ENCODE measurements at regions not wholly inside any gene's neighbourhood (a gene's known extent, or its start where the extent isn't known, plus 50 kb on each side); places are given as distances from the start of the nearest gene placed in this dataset.

DNA sequence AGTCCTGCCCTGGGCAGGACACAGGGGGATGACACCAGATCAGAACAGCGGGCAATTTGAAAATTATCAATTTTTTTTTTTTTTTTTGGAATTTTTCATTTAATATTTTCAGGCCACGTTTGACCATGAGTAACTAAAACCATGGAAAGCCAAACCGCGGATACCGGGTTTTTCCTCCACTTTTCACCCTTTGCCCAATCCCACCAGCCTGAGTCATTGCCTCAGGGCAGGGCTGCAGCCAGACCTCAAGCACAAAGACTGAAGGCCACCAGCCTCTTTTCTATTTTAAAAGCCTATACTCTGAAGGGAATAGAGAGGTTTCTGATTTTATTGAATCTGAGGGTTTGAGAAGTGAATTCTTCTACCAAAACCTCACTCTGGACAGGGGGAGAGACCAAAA is 381.1 kb downstream of the IRS1 start:
- Histone ChIP-seq H3K9ac (ENCODE audit: low read length) (no peak overlapping the region), H3K9me2 (replicated peaks; ENCODE audit: insufficient read depth, low read length) (no peaks in the 10 kb centered on the region), H3K79me2 (ENCODE audit: insufficient read depth, low read length) (no peaks in the 10 kb centered on the region), H2AFZ (ENCODE audit: low read depth, low read length, severe bottlenecking) (no peak overlapping the region), H3F3A (ENCODE audit: insufficient read depth) (no peaks in the 10 kb centered on the region), H4K20me1 (ENCODE audit: low read depth, low read length) (no peaks in the 10 kb centered on the region), H3K27ac (ENCODE audit: low read depth, low read length) (no peak overlapping the region), H3K4me3 (ENCODE audit: insufficient read depth, low read length, poor library complexity, severe bottlenecking) (no peak overlapping the region), H3K27me3 (ENCODE audit: low read length) (no peaks in the 10 kb centered on the region), H3K36me3 (ENCODE audit: low read length) (no peaks in the 10 kb centered on the region), H3K9me3 (ENCODE audit: insufficient read depth, low read length) (no peaks in the 10 kb centered on the region), H3K4me2 (ENCODE audit: low read depth, low read length, poor library complexity, severe bottlenecking) (no peak overlapping the region)
- no peak for TF ChIP-seq CTCF (IDR thresholded peaks at IDR 0.05; ENCODE audit: insufficient read depth, low read length, poor library complexity, severe bottlenecking)

- TF ChIP-seq EZH2phosphoT487 (conservative IDR thresholded peaks at IDR 0.05; ENCODE audit: low read length) (no peak), CTCF (IDR thresholded peaks at IDR 0.05; ENCODE audit: insufficient read depth, low read length, poor library complexity, severe bottlenecking) (no peak)
- no peak overlapping the region for H2AFZ ChIP-seq (ENCODE audit: low read depth, low read length, severe bottlenecking)
- no peaks in the 10 kb centered on the region for H3K36me3 ChIP-seq (ENCODE audit: low read length)
- no peak overlapping the region for H3K27ac ChIP-seq (ENCODE audit: low read depth, low read length)
- no peaks in the 10 kb centered on the region for H4K20me1 ChIP-seq (ENCODE audit: low read depth, low read length)
- no peak overlapping the region for H3K4me2 ChIP-seq (ENCODE audit: low read depth, low read length, poor library complexity, severe bottlenecking)
- H3K4me3 ChIP-seq (ENCODE audit: insufficient read depth, low read length, poor library complexity, severe bottlenecking), result no peak overlapping the region
- H3F3A ChIP-seq (ENCODE audit: insufficient read depth), result no peaks in the 10 kb centered on the region
- H3K9me2 ChIP-seq (replicated peaks; ENCODE audit: insufficient read depth, low read length), result no peaks in the 10 kb centered on the region
- H3K9me3 ChIP-seq (ENCODE audit: insufficient read depth, low read length), result no peaks in the 10 kb centered on the region
- H3K9ac ChIP-seq (ENCODE audit: low read length), result no peak overlapping the region
- no peaks in the 10 kb centered on the region for H3K27me3 ChIP-seq (ENCODE audit: low read length)
- H3K79me2 ChIP-seq (ENCODE audit: insufficient read depth, low read length), result no peaks in the 10 kb centered on the region
Observed at GRCh38 chr2:226414335-226414734, 385.3 kb downstream of the IRS1 start.

DNA sequence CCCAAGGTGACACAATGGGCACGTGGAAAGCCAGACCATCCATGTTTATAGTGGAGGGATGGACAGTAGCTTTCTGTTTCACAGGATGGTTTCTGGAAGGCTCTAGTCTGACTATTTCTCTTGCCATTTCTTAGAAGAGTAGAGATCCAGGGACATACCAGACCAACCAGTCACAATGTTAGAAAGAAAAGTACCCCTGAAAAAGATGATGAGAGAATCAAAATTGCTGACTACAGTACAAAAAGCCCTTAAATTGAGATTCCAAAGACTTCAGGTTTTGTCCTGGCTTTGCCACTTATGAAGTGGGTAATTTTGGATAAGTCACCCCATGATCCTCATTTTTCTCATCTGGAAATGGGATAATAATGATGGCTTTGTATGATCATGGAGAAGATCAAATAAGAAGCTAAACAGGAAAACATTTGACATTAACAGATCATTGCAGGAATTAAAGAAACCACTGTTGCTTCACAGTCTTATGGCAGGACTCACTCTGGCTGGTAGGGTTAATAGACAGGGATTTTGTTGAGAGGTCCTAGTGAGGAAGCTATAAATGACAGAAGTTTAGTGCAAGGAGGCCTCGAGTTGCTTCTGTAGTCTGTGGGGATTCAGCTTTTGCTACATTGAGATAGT is 386.0 kb downstream of the IRS1 start:
- H3F3A ChIP-seq (ENCODE audit: insufficient read depth), result no peaks in the 10 kb centered on the region
- H2AFZ ChIP-seq (ENCODE audit: low read depth, low read length, severe bottlenecking), result no peak overlapping the region

More for the DNA sequence above, 386.0 kb downstream of the IRS1 start:
- H3K4me3 ChIP-seq (ENCODE audit: insufficient read depth, low read length, poor library complexity, severe bottlenecking), result no peak overlapping the region
- H3K79me2 ChIP-seq (ENCODE audit: insufficient read depth, low read length), result no peaks in the 10 kb centered on the region
- H3K27me3 ChIP-seq (ENCODE audit: low read length), result no peaks in the 10 kb centered on the region
- H4K20me1 ChIP-seq (ENCODE audit: low read depth, low read length), result no peaks in the 10 kb centered on the region
- no peaks in the 10 kb centered on the region for H3K36me3 ChIP-seq (ENCODE audit: low read length)
- no peaks in the 10 kb centered on the region for H3K9me2 ChIP-seq (replicated peaks; ENCODE audit: insufficient read depth, low read length)
- no peak overlapping the region for H3K9ac ChIP-seq (ENCODE audit: low read length)
- H3K4me2 ChIP-seq (ENCODE audit: low read depth, low read length, poor library complexity, severe bottlenecking), result no peak overlapping the region
- no peak for TF ChIP-seq EZH2phosphoT487 (conservative IDR thresholded peaks at IDR 0.05; ENCODE audit: low read length)
- no peak for TF ChIP-seq CTCF (IDR thresholded peaks at IDR 0.05; ENCODE audit: insufficient read depth, low read length, poor library complexity, severe bottlenecking)
- no peak overlapping the region for H3K27ac ChIP-seq (ENCODE audit: low read depth, low read length)
- no peaks in the 10 kb centered on the region for H3K9me3 ChIP-seq (ENCODE audit: insufficient read depth, low read length)
